Germinal center (tissue), 1 donor: ENCODE measurements at regions not wholly inside any gene's neighbourhood (a gene's known extent, or its start where the extent isn't known, plus 50 kb on each side); places are given as distances from the start of the nearest gene placed in this dataset.
"Not testable (repeated sequence)": the region's sequence is repeated elsewhere in the genome, so short reads cannot be mapped to it uniquely, and the experiment has no call there.

ENCODE experiments used
- DNase-seq: peaks from one replicate; pipeline ENCODE4 v3.0.0; 2012; ENCODE audit warnings: mixed read lengths, low spot score

DNA sequence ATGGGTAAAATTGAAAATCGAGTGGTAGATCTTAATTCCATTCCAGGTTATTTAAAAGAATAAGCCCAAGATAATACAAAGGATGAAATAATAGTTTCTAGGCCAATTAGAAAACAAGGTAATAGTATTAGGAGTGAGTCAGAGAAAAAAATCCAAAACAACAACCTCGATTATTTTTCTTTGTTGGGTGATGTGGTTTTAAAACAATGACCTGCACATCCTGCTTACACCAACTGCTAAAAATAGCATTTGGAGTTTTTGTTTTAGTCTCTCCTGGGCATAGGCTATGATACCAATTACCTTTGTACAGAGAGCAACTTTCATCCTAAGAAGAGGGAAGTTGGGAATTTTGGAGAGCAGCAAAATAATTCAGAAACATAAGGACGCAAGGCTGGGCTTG is 101.7 kb upstream of the MYO10 start:
- DNase-seq, result no peak

DNA sequence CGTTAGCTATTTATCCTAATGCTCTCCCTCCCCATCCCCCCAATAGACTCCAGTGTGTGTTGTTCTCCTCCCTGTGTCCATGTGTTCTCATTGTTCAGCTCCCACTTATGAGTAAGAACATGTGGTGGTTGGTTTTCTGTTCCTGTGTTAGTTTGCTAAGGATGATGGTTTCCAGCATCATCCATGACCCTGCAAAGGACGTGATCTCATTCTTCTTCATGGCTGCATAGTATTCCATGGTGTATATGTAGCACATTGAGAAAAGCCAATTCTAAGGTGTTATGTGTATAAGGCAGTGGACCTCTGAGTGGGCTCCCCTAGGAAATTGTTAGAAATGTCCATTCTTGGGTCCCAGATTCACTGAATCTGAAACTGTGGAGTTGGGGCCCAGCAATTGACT is 103.1 kb upstream of the MYO10 start:
- DNase-seq, result no peak

DNA sequence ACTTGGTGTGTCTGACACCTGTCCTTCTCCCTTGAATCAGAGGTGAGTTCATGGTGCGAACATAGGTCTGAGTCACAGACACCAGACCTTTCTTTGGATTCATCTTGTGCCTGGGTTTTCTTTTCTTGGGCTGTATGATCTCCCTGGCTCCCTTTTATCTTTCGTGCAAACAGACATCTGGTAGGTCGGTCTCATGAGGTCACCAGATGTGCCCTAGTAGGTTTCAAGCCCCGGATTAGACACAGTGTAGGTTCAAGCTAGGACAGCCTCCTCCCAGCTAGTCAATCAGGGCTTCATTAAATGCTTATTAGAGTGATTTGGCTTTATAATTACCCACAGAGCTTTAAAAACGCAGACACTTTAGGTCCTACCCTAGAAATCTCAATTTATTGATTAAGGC is 106.0 kb upstream of the MYO10 start:
- no peak for DNase-seq

DNA sequence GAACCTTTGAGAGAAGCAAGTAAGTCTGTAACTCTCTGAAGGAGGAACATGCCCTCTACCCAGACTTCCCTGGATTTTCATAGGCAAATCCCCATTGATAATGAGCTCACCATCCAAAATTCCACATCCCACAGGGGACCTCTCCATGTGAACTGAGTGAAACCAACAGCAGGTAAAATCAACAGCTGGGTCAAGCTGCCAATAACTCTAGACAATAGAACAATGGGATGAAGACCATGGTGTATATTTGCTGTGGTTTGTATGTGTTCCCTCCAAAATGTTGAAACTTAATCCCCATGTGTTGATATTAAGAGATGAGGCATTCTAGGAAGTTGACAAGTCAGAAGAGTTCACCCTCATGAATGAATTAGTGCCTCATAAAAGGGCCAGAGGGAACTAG is 110.2 kb upstream of the MYO10 start:
- DNase-seq, result no peak

DNA sequence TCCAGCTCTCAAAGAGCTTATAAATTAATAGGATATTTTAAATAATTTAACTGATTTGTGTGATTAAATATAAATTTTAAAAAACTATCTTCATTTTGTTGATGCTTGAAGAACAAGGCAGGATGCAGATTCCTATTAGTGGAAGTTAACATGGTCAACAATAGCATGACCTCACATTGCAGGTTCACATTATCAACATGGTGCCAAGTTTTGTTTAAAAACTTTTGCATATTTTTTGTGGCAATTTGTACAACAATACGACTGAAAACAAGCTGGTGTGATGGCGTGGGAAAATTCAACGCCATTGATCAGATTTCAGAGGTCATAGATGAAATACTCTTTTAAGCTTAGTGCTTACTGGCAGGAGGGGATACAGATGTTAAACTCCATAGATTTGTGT is 114.1 kb upstream of the MYO10 start:
- DNase-seq, result no peak

DNA sequence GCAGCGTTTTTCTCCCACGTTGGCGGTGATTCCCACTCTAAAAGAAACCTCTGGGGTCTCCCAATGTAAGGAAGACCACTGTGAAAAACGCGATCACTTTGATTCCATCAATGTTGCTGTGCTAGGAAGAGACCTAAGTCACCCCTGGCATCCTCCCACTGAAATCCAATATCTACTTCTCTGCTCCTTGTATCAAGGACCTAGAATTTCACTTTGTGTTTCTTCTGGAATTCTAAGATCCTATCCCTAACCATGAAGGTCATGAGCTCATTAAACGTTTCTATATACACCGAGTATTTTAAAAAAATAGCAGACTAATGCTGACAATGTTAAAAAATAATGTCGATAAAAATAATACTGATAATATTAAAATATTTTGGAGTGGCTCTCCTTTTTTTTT is 118.8 kb upstream of the MYO10 start:
- no peak for DNase-seq

DNA sequence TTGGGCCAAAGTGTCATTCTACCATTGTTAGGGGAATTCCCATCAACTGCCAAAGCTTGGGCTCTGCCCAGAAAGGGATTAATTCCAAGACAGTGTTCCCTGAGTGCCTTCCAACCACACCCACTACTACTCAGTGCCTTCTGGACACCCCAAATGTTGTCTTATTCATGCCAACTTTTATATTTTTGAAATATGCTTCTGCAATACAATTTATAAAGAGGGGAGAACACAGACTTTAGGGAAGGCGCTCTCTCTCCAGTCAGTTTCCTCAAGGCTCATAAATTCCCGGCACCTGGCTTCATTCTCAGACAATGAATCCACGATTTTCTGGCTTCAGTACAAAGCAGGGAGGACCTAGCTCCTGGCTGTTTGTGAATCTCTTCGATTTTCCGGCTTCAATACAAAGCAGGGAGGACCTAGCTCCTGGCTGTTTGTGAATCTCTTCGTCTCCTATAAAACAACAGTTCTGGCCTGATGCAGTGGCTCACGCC is 120.1 kb upstream of the MYO10 start:
- DNase-seq, result no peak

DNA sequence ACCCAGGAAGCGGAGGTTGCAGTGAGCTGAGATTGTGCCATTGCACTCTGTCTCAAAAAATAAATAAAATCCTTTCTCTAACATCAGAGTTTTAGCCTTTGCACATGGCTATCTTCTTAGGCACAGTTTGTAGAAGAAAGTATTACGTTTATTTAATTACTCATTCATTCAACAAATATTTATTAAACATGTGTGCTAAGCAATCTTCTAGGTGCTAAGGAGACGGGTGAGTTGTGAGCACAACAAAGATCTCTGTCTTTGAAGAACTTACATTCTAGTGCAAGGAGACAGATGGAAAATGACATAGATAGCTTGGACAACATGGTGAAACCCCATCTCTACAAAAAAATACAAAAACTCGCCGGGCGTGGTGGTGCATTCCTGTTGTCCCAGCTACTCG is 122.3 kb upstream of the MYO10 start:
- DNase-seq, result no peak

DNA sequence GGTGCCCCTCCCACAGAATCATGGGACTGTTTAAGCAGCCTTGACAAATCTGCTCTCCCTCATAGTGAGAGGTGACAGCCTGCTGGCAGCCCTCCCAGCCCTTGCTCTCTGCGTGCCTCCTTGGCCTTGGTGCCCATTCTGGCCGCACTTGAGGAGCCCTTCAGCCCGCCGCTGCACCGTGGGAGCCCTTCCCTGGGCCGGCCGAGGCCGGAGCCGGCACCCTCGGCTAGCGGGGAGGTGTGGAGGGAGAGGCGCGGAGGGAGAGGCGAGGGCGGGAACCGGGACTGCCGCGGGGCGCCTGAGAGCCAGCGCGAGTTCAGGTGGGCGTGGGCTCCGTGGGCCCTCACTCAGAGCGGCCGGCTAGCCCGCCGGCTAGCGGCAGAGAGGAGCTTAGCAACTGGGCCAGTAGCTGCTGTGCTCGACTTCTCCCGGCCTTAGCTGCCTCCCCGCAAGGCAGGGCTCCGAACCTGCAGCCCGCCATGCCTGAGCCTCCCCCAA is 125.9 kb upstream of the MYO10 start:
- DNase-seq, result no peak

DNA sequence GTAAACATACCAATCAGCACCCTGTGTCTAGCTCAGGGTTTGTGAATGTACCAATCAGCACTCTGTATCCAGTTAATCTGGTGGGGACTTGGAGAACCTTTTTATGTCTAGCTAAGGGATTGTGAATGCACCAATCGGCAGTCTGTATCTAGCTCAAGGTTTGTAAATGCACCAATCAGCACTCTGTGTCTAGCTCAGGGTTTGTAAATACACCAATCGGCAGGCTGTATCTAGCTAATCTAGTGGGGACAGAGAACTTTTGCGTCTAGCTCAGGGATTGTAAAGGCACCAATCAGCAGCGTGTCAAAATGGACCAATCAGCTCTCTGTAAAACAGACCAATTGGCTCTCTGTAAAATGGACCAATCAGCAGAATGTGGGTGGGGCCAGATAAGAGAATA is 126.7 kb upstream of the MYO10 start:
- DNase-seq, result not testable (repeated sequence)

DNA sequence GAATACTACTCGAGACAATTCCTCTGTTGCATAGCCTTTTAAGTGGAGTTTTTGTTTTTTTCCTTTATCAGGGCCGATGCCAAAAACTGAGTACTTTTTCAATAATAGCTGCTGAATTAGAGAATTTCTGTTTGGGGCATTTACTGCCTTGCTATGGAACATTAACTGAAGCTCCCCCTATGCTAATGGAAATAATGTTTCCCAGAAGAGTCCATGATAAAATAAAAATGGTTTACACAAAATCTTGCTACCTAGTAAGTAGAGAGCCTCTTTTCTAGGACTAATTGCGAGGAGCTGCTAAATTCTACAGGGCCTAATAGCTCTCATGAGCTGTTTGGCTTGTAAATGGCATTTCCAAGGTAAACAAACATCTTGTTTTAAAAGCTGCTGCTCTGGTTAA is 128.2 kb upstream of the MYO10 start:
- DNase-seq, result no peak

DNA sequence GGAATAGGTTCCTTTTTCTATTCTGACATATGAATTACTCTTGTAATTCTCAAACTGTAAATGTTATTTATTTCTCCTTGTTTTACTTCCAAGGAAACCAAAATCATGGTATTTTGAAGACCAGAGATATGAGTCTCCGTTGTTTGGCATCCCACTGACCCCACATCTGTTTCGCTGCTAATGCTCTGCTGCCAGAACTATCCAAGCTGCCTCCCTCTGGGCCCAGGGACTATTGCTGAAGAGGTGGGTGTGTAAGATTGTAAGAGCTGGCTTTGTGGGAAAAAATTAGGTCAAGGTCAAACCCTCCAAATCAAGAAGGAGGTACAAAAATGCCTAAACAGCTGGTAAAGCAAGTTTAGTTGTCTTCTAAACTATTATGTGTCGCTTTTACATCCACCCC is 129.4 kb upstream of the MYO10 start:
- no peak for DNase-seq

DNA sequence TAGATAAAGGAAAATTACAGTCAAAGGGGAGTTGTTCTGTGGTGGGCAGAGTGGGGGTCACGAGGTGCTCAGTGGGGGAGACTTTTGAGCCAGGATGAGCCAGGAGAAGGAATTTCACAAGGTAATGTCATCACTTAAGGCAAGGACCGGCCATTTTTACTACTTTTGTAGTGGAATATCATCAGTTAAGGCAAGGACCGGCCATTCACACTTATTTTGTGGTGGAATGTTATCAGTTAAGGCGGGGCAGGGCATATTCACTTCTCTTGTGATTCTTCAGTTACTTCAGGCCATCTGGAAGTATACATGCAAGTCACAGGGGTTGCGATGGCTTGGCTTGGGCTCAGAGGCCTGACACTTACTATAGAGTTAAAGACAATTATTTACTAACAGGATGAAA is 129.9 kb upstream of the MYO10 start:
- not testable (repeated sequence) for DNase-seq

DNA sequence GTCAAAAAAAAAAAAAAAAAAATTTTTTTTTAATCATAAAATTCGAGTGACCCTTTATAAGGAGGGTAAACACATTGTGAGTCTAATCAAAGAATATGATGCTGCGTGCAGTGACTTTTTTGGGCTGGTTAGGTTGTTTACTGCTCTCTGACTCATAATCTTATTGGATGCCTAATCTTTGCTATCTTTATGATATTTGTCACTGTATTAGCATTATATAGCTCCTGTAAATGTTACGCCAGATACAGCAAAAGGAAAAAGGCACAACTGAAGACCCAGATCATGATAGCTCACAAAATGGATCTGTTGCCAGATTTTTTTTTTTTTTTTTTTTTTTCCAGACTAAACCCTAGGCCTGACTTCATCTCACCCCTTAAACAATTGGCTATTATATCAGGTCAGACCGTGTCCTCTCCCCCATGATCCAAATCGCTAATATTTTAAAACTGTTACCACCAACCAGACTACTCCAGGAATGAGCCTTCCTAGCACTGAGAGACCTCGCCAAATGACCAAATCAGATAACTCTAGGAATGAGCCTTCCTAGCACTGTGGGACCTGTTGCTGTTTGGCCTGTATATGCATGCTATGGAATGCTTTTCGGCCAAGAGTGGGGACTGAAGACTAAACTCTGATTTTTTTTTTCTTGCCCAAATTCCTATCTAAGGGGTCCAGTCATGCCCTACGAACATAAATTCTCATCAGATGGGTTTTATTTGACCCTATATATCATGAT is 131.7 kb upstream of the MYO10 start:
- no peak for DNase-seq

DNA sequence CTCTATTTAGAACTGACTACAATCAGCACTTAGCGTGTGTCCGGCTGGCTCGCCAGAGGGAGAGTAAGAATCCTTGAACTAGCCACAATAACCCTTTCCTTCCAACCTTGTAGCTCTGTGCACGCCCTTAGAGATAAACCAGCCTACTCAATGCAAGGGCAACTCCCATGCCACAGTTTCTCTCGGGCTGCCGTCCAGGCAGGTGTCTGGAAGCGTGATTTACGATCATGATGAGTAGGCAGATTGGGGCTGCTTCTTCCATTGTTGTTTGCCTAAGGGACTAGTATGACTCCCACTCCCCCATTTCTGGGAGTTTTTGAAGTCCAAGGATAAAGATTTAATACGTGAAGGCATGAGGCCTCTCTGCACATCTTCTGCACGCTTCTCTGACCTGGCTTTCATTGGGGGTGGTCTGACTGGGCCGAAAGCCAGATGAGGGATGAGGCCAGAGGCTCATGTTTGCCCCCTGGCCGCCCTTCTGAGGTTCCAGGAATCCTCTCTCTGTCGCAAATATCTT is 134.0 kb upstream of the MYO10 start:
- DNase-seq, result no peak

DNA sequence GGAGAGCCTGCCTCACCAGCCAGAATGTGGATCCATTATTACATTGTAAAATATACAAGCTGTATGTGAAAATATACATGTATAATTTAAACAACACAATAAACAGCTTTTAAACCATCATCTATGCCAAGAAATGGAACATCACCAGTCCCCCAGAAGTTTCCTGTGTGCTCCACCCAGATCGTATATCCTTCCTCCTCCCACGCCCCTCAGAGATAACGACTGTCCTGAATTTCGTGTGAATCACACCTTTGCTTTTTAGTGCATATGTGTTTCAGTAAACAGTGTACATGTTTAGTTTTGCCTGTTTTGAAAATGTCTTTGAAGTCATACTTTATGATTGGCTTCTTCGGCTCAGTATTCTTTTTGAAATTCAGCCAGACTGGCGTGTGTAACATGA is 134.6 kb upstream of the MYO10 start:
- no peak for DNase-seq

DNA sequence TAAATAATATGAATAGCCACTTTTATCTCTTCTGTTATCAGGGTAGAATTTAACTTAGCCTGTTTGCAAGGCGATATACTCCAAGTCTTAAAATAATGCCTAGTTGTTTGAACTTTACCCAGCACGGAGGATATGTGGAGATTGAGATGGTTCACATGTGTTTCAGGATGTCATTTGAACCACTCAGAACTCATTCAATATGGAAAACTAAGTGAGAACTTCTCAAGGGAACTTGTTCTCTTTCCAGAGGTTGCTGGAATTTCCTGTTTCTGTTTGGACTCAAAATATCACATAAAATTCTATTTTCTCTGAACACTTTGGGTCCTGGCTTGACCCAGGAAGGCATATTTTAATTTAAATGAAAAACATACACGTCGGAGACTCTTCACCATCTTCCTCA is 139.1 kb upstream of the MYO10 start:
- DNase-seq, result no peak

DNA sequence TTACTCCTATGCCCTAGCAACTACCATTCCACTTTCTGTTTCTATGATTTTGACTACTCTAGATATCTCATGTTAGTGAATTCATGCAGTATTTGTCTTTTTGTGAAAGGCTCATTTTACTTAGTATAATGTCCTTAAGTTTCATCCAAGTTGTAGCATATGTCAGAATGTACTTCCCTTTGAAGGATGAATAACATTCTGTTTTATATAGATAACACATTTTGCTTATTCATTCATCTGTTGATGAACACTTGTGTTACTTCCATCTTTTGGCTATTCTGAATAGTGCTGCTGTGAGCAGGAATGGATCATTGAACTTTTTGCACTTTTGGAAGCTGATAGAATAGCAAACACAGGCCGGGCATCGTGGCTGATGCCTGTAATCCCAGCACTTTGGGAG is 140.2 kb upstream of the MYO10 start:
- no peak for DNase-seq

DNA sequence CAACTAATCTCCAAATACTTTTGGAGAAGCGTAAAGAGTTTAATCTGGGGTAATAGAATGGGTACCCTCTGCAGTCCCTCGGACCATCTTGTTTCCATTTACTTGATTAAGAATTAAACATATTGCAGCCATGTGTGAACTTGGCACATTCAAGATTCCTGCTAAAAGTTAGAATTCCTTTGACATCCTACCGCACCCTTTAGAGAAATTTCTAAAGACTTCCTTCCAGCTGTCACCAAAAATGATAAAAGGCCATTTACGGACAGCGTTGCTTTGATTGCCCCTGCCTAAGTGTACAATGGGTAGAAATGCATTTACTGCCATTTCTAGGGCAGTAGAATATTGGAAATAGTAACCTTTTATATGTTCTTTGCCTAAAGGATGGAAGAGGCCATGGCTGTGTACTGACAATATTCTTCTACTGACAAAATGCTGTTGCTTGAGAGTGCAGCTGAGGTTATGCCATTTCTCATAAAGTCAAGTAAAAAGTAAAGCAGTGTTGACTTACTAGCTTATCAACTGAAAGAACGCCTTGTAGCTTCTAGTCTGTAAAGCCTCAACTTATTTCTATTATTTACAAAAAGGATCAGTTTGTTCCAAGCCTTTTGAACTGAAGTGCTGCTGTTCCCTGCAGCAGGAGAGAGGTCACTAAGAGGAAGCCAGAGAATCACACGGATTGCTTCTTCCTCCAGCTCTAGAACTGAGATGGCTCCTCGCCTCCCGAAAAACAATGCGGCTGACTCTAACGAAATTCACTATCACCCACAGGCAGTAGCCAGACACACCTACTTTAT is 139.8 kb upstream of the BASP1 start:
- DNase-seq, result no peak

DNA sequence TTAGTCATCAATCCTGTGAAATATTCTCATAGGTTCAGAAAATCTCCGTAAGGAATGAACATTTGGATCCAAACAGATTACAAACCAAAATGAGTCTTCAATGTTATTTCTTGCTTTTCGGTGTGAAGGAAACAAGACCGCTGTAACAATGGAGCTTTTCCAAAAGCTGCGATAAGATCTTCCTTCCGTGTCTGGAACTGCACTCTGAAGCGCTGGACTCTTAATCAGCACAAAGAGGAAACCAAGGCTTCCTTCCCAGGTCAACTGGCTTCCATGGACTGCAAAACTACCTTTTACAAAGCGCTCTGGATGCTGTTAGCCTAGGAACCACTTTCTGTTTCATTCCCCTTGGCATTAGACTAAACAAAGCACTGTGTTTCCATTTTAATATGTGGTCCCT is 137.9 kb upstream of the BASP1 start:
- DNase-seq, result no peak

DNA sequence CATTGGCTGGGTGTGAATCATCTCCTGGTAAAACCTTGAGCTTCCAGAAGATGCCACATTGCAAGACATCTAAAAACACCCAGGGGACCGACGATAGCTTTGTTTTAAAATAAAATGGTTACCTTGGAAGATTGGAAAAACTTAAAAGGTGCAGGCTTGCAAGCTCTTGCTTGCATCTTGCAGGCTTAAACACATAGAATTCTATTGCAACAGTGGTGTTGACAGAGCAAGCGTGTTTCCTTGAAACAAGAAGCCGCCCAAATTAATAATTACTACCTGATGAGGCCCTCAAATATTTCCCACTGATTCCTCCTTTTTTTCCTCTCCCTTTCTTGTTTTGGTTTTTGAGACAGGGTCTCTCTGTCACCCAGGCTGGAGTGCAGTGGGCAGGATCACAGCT is 137.1 kb upstream of the BASP1 start:
- DNase-seq, result no peak

DNA sequence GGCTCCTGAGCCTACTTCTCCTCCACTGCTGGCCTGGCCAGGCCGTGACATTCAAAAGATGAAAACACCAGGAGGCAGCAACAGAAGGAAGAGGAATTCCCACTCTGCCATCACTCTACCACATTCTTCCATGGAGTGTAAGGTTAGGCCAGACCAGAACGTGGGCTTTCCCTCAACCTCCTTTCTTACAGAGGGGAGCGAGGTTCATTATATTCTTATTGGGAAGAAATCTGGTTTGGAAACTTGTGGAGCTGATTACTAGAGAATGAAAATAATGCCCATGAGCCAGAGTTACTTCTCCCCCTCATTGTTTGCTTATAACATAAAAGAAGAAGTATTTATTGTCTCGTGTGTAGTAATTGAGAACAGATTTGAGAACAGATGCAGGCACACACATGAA is 136.3 kb upstream of the BASP1 start:
- DNase-seq, result no peak

DNA sequence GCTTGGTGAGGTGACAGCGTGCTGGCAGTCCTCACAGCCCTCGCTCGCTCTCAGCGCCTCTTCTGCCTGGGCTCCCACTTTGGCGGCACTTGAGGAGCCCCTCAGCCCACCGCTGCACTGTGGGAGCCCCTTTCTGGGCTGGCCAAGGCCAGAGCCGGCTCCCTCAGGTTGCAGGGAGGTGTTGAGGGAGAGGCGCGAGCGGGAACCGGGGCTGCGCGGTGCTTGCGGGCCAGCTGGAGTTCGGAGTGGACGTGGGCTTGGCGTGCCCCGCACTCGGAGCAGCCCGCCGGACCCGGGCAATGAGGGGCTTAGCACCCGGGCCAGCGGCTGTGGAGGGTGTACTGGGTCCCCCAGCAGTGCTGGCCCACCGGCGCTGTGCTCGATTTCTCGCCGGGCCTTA is 134.2 kb upstream of the BASP1 start:
- DNase-seq, result not testable (repeated sequence)
